SJCRH30 (cell line): ENCODE measurements at regions not wholly inside any gene's neighbourhood (a gene's known extent, or its start where the extent isn't known, plus 50 kb on each side); places are given as distances from the start of the nearest gene placed in this dataset.

Source experiments
- DNase-seq, 2 experiments: peaks; one replicate each; pipeline ENCODE4 v3.0.0-alpha.2; 2015 to 2020
- H3K27ac ChIP-seq: fragments of 250-450 bp; sonication (Bioruptor Pico); 2 replicates; pipeline ENCODE4 v1.5.1; 2020; ENCODE audit warnings: mild to moderate bottlenecking, moderate library complexity
- H3K27me3 ChIP-seq: fragments of 250-450 bp; sonication (Bioruptor Pico); 2 replicates; pipeline ENCODE4 v1.5.1; 2020; ENCODE audit warnings: mild to moderate bottlenecking, moderate library complexity
- H3K36me3 ChIP-seq: fragments of 250-450 bp; sonication (Bioruptor Pico); 2 replicates; pipeline ENCODE4 v1.5.1; 2020; ENCODE audit warnings: mild to moderate bottlenecking, moderate library complexity
- H3K4me1 ChIP-seq: fragments of 250-450 bp; sonication (Bioruptor Pico); 2 replicates; pipeline ENCODE4 v1.5.1; 2020; ENCODE audit warnings: mild to moderate bottlenecking, moderate library complexity
- H3K4me3 ChIP-seq: fragments of 250-450 bp; sonication (Bioruptor Pico); 2 replicates; pipeline ENCODE4 v1.5.1; 2020; ENCODE audit warnings: mild to moderate bottlenecking, moderate library complexity
- H3K9me3 ChIP-seq: fragments of 250-450 bp; sonication (Bioruptor Pico); replicated peaks from 2 replicates; pipeline ENCODE4 v1.5.1; 2020; ENCODE audit warnings: mild to moderate bottlenecking, moderate library complexity

DNA sequence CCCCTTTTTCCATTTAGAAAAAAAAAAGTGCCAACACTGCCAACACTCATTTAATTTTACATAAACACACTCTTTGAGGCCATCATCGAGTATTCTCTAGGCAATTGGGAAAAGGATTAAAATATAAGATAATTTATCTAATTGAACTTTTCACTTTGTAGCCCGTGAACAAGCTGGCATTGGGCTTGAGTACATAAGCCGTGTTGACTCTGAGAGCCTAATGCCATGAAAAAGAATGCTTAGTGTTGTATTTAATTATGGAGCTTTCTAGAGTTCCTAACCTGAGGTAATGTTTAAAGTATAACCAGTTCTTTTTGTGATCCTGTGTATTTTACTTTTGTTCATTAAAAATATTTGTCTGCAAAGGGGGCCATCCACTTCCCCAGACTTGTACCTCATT lies 193.8 kb downstream of the LYPLAL1 start:
- Histone ChIP-seq H3K27me3 (no peaks in the 10 kb centered on the region), H3K27ac (no peak overlapping the region), H3K4me3 (no peak overlapping the region), H3K36me3 (no peaks in the 10 kb centered on the region), H3K4me1 (no peaks in the 10 kb centered on the region), H3K9me3 (no peaks in the 10 kb centered on the region)
- no peak for DNase-seq

DNA sequence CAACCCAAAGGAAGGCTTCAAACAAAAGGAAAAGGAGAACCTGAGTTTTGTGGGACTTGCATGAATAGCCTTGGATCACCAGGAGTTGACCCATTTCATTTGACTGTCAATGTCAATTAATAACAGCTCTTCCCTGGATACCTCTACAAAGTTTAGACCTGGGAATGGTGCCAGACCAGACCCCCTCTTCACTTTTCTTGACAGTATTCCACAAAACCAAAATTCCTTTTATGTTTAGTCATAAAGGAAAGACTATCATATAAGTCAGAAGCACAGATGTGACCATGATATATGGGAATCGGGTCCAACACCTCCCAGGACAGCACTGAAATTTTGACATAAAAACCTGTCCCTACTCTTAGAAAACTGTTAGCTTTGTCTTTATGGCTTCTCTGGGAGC lies 191.8 kb downstream of the LYPLAL1 start:
- Histone ChIP-seq H3K9me3 (no peaks in the 10 kb centered on the region), H3K4me1 (no peaks in the 10 kb centered on the region), H3K27ac (no peak overlapping the region), H3K36me3 (no peaks in the 10 kb centered on the region), H3K27me3 (no peaks in the 10 kb centered on the region), H3K4me3 (no peak overlapping the region)
- no peak for DNase-seq

DNA sequence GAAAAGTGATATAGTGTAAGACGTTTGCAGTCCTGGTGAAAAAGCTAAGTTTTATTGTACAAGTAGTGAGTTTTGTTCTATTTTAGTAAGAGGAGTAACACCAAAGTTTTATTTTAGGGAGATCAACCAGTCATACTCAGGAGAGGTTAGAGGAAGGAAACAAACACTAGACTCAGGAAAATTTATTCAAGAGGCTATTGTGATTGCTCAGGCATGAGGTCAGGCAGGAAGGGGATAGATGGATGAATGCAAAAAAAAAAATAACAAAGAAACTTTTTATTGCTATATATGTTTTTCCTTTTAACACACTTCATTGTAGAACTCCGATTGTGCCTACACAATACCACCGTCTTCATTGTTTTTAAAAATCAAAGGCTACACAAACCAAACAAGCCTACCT lies 189.0 kb downstream of the LYPLAL1 start:
- DNase-seq: no peak
- Histone ChIP-seq H3K27me3 (no peaks in the 10 kb centered on the region), H3K9me3 (no peaks in the 10 kb centered on the region), H3K4me3 (no peak overlapping the region), H3K27ac (no peak overlapping the region), H3K36me3 (no peaks in the 10 kb centered on the region), H3K4me1 (no peaks in the 10 kb centered on the region)

GRCh38 chr1:219359126-219359525 lies 185.4 kb downstream of the LYPLAL1 start:
- DNase-seq: no peak
- H3K27me3 ChIP-seq: no peaks in the 10 kb centered on the region
- no peak overlapping the region for H3K4me3 ChIP-seq
- no peak overlapping the region for H3K27ac ChIP-seq
- no peaks in the 10 kb centered on the region for H3K4me1 ChIP-seq
- no peaks in the 10 kb centered on the region for H3K9me3 ChIP-seq
- no peaks in the 10 kb centered on the region for H3K36me3 ChIP-seq

DNA sequence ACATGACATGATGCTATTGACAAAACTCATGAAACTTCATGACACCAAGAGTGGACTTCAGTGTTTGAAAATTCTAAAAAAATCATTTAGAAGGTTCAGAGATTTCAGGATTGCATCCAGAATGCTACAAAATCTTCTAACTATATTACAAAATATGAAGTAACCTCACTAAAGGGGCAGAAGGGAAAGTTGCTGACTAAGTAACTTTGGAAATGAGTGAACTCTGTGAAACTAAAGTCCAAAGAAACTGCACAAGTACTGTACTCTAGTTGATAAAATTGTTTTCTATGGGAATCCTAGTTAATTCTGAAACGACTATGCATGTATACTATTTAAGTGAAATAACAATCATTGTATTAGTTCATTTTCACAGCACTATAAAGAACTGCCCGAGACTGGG lies 184.4 kb downstream of the LYPLAL1 start:
- Histone ChIP-seq H3K27ac (no peak overlapping the region), H3K4me3 (no peak overlapping the region), H3K9me3 (no peaks in the 10 kb centered on the region), H3K27me3 (no peaks in the 10 kb centered on the region), H3K4me1 (no peaks in the 10 kb centered on the region), H3K36me3 (no peaks in the 10 kb centered on the region)
- no peak for DNase-seq

- H3K36me3 ChIP-seq: no peaks in the 10 kb centered on the region
- H3K27ac ChIP-seq: no peak overlapping the region
- DNase-seq: no peak
- no peaks in the 10 kb centered on the region for H3K4me1 ChIP-seq
- H3K4me3 ChIP-seq: no peak overlapping the region
- no peaks in the 10 kb centered on the region for H3K27me3 ChIP-seq
- no peaks in the 10 kb centered on the region for H3K9me3 ChIP-seq
Measured at GRCh38 chr1:219354962-219355361, 181.3 kb downstream of the LYPLAL1 start.

DNA sequence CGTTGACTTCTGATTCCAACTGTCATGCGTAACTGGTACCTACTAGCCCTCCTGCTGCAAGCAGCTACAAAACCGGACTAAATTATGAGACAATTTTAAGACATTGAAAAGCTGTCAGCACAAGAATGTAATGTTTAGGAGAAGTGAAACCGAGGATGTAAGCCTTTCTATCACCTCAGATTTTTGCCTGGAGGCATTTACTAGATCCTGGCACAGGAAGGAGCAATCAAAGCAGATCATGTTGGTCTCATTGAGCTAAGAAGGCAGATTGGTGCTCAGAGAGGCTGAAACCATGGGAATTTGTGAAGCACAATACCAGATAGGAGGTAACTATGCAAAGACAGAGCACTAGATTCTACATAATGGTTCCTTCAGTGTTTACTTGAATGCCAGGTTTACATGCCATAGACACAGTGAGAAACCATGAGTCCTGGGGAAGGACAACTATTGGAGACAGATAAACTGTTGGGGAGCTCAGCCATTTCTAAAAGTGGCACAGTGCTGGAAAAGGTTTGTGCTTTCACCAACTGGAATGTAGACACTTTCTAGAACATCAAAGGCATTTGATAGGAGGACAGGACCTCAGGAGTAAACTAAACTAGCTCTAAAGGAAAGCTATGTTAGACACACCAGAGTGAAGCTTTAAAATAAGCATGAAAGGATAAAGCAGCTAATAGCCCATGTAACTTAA lies 179.4 kb downstream of the LYPLAL1 start:
- Histone ChIP-seq H3K27ac (no peak overlapping the region), H3K4me1 (no peaks in the 10 kb centered on the region), H3K36me3 (no peaks in the 10 kb centered on the region), H3K27me3 (no peaks in the 10 kb centered on the region), H3K4me3 (no peak overlapping the region), H3K9me3 (no peaks in the 10 kb centered on the region)
- DNase-seq: no peak

DNA sequence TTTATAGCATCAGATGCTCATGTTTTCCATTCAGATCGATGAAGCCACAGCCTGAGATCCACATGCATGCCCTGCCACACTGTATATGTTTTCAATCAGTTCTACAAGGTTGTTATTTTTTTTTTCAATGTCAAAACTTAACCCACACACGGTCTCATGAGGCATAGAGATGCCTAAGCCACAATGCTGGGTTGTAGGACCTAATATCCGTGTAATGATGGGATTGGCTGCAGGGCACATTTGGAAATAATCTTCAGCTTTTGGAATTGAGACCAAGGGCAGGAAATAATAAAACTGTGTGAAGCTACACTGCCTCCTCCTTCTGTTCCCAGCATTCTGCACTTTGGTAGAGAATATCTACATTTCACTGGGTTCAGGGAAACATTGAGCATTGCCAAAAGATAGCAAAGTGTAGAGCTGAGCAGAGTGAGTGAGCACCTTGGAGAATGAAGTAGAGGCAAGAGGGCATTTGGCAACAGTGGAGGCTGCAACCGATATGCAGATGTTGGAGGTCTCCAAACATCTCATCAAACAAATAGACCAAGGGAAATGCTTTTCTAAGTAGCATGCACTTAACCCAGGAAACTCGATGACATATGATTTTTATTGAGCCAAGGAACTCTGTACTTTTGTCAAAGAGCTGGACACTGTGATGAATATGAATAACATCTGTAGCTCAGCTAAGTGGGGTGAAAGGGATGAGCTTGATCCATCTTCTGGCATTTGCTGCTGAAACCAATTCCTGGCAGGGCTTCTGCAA lies 176.7 kb downstream of the LYPLAL1 start:
- H3K9me3 ChIP-seq: peaks cover 6% of the 10 kb centered on the region; the same call in 1 of the 2 replicates
- H3K27me3 ChIP-seq: no peaks in the 10 kb centered on the region
- H3K4me3 ChIP-seq: no peak overlapping the region
- peak in 1 of 2 experiments; percentile 23 for DNase-seq
- H3K4me1 ChIP-seq: no peaks in the 10 kb centered on the region
- no peaks in the 10 kb centered on the region for H3K36me3 ChIP-seq
- H3K27ac ChIP-seq: no peak overlapping the region

GRCh38 chr1:219347921-219348391 lies 174.3 kb downstream of the LYPLAL1 start:
- Histone ChIP-seq H3K4me3 (no peak overlapping the region), H3K4me1 (no peaks in the 10 kb centered on the region), H3K27me3 (no peaks in the 10 kb centered on the region), H3K36me3 (no peaks in the 10 kb centered on the region), H3K9me3 (peaks cover 8% of the 10 kb centered on the region; the same call in 1 of the 2 replicates), H3K27ac (no peak overlapping the region)
- DNase-seq: no peak

DNA sequence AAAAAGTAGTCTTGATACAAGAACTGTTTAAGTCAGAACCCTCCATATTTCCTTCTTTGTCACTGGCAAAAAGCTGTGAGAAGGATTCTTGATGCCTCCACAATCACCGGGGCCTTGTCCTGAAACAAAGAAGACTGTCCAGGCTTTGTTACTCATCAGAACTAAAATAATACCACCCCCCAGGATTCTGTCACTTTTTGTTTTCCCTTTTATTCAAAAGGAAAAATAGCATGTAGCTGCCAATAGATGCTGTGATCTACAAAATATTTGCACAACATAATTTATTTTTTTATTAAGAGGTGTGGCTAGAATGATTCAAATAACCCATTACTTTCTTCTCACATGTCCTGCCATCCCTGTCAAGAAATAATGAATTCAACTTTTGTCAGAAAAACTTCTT lies 173.7 kb downstream of the LYPLAL1 start:
- DNase-seq: no peak
- H3K9me3 ChIP-seq: peaks cover 8% of the 10 kb centered on the region; the same call in 1 of the 2 replicates
- no peaks in the 10 kb centered on the region for H3K4me1 ChIP-seq
- no peaks in the 10 kb centered on the region for H3K27me3 ChIP-seq
- no peak overlapping the region for H3K4me3 ChIP-seq
- H3K27ac ChIP-seq: no peak overlapping the region
- no peaks in the 10 kb centered on the region for H3K36me3 ChIP-seq

DNA sequence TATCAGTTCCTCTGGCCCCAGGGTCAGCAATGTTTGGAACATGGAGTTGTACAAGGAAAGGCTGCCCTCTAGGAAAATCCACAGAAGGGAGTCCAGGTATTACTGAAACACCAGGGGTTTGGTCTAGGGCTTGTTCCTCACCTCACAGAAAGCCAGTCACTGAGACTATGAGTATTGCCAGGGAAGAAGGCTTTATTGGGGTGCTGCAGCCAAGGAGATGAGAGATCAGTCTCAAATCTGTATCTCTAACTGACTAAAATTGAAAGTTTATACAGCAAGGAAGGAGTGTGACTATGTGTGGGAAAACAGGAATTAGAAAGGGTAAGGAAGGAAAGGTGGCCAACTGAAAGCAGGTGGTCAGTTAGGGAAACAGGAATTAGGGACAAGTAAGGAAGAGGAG lies 172.3 kb downstream of the LYPLAL1 start:
- DNase-seq: no peak
- Histone ChIP-seq H3K4me3 (no peak overlapping the region), H3K27ac (no peak overlapping the region), H3K4me1 (peaks cover under 1% of the 10 kb centered on the region; the same call in 1 of the 2 replicates), H3K27me3 (no peaks in the 10 kb centered on the region), H3K36me3 (no peaks in the 10 kb centered on the region), H3K9me3 (peaks cover 8% of the 10 kb centered on the region; the same call in 1 of the 2 replicates)

GRCh38 chr1:219342836-219343235 lies 169.2 kb downstream of the LYPLAL1 start:
- no peaks in the 10 kb centered on the region for H3K27me3 ChIP-seq
- DNase-seq: no peak
- no peak overlapping the region for H3K4me3 ChIP-seq
- no peaks in the 10 kb centered on the region for H3K36me3 ChIP-seq
- H3K27ac ChIP-seq: no peak overlapping the region
- H3K4me1 ChIP-seq: peaks cover 2% of the 10 kb centered on the region; the same call in 1 of the 2 replicates
- peaks cover 8% of the 10 kb centered on the region; the same call in 1 of the 2 replicates for H3K9me3 ChIP-seq

DNA sequence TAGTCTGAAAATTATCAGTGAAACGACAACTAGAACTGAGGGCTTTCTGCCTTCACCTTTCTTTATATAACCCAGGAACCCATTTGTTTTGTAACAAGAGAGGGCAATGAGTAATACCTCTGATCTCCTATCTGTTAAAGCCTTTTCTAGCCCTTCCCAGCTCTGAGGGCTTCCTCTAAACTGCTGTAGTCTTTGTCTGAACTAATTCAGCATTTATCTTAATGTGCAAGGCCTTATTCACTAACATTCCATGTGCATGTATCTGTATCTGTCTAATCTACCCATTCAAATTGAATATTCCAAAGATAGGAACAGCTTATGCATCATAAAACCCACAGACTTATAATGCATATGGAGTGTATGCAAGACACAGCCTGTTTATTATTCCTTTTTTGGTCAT lies 167.1 kb downstream of the LYPLAL1 start:
- Histone ChIP-seq H3K4me1 (peaks cover 2% of the 10 kb centered on the region; the same call in 1 of the 2 replicates), H3K9me3 (peaks cover 4% of the 10 kb centered on the region; the same call in 1 of the 2 replicates), H3K36me3 (no peaks in the 10 kb centered on the region), H3K27me3 (no peaks in the 10 kb centered on the region), H3K4me3 (no peak overlapping the region), H3K27ac (no peak overlapping the region)
- DNase-seq: no peak

DNA sequence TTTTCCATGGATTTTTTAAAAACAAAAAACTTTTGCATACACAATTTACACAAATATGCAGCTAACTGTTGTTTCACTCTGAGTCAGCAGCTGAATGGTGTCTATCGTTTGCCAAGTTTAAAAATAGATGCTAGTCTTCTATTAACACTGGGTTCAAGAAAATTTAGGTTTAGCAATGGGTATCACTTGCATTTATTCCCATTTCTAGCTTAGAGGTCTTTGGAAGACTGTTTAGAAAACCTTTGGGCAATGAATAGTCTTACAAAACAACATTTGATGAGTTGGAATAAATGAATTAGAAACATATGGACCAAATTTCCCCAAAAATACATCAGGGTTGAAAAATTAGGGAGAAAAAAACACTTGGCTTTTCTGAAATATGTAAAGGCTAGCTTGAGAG lies 165.8 kb downstream of the LYPLAL1 start:
- H3K27me3 ChIP-seq: no peaks in the 10 kb centered on the region
- H3K27ac ChIP-seq: no peak overlapping the region
- no peaks in the 10 kb centered on the region for H3K9me3 ChIP-seq
- no peak for DNase-seq
- no peak overlapping the region for H3K4me3 ChIP-seq
- H3K36me3 ChIP-seq: no peaks in the 10 kb centered on the region
- H3K4me1 ChIP-seq: peaks cover 2% of the 10 kb centered on the region; the same call in 1 of the 2 replicates

- H3K9me3 ChIP-seq: no peaks in the 10 kb centered on the region
- H3K4me3 ChIP-seq: no peak overlapping the region
- H3K27ac ChIP-seq: no peak overlapping the region
- peaks cover 2% of the 10 kb centered on the region; the same call in 1 of the 2 replicates for H3K4me1 ChIP-seq
- no peak for DNase-seq
- no peaks in the 10 kb centered on the region for H3K27me3 ChIP-seq
- H3K36me3 ChIP-seq: no peaks in the 10 kb centered on the region
Measured at GRCh38 chr1:219337588-219337987, 163.9 kb downstream of the LYPLAL1 start.
